GM23338 (cell line): ENCODE measurements at regions not wholly inside any gene's neighbourhood (a gene's known extent, or its start where the extent isn't known, plus 50 kb on each side); places are given as distances from the start of the nearest gene placed in this dataset.

Experiments used
- EZH2 ChIP-seq: fragments of 200-600 bp; sonication (generic); IDR thresholded peaks from one replicate; pipeline ENCODE4 v1.8.0; 2017; ENCODE audit warnings: antibody characterized with exemption, mild to moderate bottlenecking, low read depth; ENCODE audit not compliant: unreplicated experiment
- EZH2phosphoT487 ChIP-seq: fragments of 200-600 bp; sonication (generic); IDR thresholded peaks from one replicate; pipeline ENCODE4 v1.8.1; 2018; ENCODE audit warnings: antibody characterized with exemption; ENCODE audit not compliant: unreplicated experiment
- JUNB ChIP-seq: IDR thresholded peaks from one replicate; pipeline ENCODE4 v1.6.1; 2016; ENCODE audit warnings: antibody characterized with exemption; ENCODE audit not compliant: unreplicated experiment
- POLR2AphosphoS5 ChIP-seq: IDR thresholded peaks from 2 replicates; pipeline ENCODE4 v1.6.1; 2016; ENCODE audit warnings: antibody characterized with exemption, low read depth
- TF ChIP-seq, protein P1 (sequence below), 2 experiments: fragments of 200-600 bp in 1 of 2; sonication (generic) in 1 of 2; conservative IDR thresholded peaks; 2 replicates each; pipeline versions ENCODE4 v1.5.1 to v1.6.1; 2016 to 2017; ENCODE audit warnings: antibody characterized with exemption in 2 of 2, low read depth in 2 of 2, mild to moderate bottlenecking in 2 of 2, moderate library complexity in 1 of 2
- TF ChIP-seq, protein P2 (sequence below): fragments of 250-450 bp; sonication (Bioruptor Pico); IDR thresholded peaks from 2 replicates; pipeline ENCODE4 v1.5.0; 2020; ENCODE audit warnings: mild to moderate bottlenecking, moderate library complexity

DNA sequence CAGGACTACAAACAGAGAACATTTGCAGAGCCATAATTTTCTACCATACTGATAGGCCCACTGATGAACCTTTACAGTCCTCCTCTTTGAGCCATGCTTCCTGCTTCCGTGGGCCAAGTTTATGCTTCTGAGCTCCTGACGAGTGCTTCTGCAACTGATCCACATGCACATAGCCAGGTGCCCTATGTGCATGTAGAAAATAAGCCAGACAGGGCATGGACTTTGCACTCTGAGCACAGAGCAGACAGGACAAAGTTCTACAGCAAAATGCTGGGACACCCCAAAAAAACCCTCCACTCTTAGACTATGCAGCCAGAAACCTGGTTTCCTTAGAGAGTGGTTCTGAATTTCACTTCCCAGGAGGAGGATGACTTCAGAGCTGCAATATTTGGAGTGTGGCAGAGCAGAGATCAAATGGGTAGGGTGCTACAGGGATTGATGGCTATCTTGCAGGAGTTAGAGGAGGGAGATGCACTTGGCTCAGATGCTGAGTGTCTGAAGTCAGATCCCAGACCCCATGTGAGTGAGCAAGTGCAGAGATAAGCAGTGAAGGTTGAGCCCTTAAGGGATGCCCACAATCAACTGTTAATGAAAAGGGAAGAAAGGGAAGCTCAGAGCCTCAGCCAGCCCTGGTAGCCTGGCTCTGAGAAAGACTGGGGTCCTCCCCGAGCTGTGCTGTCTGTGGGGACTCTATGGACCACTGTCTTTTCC lies 230.9 kb downstream of the DUSP10 start:
- TF ChIP-seq, protein P1, sequence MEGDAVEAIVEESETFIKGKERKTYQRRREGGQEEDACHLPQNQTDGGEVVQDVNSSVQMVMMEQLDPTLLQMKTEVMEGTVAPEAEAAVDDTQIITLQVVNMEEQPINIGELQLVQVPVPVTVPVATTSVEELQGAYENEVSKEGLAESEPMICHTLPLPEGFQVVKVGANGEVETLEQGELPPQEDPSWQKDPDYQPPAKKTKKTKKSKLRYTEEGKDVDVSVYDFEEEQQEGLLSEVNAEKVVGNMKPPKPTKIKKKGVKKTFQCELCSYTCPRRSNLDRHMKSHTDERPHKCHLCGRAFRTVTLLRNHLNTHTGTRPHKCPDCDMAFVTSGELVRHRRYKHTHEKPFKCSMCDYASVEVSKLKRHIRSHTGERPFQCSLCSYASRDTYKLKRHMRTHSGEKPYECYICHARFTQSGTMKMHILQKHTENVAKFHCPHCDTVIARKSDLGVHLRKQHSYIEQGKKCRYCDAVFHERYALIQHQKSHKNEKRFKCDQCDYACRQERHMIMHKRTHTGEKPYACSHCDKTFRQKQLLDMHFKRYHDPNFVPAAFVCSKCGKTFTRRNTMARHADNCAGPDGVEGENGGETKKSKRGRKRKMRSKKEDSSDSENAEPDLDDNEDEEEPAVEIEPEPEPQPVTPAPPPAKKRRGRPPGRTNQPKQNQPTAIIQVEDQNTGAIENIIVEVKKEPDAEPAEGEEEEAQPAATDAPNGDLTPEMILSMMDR (conservative IDR thresholded peaks at IDR 0.05; ENCODE audit: low read depth in 2 of 2): no peak
- no peak for TF ChIP-seq POLR2AphosphoS5
- no peak for TF ChIP-seq EZH2
- no peak for TF ChIP-seq EZH2phosphoT487
- no peak for TF ChIP-seq JUNB
- TF ChIP-seq, protein P2, sequence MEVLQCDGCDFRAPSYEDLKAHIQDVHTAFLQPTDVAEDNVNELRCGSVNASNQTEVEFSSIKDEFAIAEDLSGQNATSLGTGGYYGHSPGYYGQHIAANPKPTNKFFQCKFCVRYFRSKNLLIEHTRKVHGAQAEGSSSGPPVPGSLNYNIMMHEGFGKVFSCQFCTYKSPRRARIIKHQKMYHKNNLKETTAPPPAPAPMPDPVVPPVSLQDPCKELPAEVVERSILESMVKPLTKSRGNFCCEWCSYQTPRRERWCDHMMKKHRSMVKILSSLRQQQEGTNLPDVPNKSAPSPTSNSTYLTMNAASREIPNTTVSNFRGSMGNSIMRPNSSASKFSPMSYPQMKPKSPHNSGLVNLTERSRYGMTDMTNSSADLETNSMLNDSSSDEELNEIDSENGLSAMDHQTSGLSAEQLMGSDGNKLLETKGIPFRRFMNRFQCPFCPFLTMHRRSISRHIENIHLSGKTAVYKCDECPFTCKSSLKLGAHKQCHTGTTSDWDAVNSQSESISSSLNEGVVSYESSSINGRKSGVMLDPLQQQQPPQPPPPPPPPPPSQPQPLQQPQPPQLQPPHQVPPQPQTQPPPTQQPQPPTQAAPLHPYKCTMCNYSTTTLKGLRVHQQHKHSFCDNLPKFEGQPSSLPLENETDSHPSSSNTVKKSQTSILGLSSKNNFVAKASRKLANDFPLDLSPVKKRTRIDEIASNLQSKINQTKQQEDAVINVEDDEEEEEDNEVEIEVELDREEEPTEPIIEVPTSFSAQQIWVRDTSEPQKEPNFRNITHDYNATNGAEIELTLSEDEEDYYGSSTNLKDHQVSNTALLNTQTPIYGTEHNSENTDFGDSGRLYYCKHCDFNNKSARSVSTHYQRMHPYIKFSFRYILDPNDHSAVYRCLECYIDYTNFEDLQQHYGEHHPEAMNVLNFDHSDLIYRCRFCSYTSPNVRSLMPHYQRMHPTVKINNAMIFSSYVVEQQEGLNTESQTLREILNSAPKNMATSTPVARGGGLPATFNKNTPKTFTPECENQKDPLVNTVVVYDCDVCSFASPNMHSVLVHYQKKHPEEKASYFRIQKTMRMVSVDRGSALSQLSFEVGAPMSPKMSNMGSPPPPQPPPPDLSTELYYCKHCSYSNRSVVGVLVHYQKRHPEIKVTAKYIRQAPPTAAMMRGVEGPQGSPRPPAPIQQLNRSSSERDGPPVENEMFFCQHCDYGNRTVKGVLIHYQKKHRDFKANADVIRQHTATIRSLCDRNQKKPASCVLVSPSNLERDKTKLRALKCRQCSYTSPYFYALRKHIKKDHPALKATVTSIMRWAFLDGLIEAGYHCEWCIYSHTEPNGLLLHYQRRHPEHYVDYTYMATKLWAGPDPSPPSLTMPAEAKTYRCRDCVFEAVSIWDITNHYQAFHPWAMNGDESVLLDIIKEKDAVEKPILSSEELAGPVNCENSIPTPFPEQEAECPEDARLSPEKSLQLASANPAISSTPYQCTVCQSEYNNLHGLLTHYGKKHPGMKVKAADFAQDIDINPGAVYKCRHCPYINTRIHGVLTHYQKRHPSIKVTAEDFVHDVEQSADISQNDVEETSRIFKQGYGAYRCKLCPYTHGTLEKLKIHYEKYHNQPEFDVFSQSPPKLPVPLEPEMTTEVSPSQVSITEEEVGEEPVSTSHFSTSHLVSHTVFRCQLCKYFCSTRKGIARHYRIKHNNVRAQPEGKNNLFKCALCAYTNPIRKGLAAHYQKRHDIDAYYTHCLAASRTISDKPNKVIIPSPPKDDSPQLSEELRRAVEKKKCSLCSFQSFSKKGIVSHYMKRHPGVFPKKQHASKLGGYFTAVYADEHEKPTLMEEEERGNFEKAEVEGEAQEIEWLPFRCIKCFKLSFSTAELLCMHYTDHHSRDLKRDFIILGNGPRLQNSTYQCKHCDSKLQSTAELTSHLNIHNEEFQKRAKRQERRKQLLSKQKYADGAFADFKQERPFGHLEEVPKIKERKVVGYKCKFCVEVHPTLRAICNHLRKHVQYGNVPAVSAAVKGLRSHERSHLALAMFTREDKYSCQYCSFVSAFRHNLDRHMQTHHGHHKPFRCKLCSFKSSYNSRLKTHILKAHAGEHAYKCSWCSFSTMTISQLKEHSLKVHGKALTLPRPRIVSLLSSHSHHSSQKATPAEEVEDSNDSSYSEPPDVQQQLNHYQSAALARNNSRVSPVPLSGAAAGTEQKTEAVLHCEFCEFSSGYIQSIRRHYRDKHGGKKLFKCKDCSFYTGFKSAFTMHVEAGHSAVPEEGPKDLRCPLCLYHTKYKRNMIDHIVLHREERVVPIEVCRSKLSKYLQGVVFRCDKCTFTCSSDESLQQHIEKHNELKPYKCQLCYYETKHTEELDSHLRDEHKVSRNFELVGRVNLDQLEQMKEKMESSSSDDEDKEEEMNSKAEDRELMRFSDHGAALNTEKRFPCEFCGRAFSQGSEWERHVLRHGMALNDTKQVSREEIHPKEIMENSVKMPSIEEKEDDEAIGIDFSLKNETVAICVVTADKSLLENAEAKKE: no peak
